ENCODE measurements at regions not wholly inside any gene's neighbourhood (a gene's known extent, or its start where the extent isn't known, plus 50 kb on each side); places are given as distances from the start of the nearest gene placed in this dataset.

- TF ChIP-seq, protein P1, sequence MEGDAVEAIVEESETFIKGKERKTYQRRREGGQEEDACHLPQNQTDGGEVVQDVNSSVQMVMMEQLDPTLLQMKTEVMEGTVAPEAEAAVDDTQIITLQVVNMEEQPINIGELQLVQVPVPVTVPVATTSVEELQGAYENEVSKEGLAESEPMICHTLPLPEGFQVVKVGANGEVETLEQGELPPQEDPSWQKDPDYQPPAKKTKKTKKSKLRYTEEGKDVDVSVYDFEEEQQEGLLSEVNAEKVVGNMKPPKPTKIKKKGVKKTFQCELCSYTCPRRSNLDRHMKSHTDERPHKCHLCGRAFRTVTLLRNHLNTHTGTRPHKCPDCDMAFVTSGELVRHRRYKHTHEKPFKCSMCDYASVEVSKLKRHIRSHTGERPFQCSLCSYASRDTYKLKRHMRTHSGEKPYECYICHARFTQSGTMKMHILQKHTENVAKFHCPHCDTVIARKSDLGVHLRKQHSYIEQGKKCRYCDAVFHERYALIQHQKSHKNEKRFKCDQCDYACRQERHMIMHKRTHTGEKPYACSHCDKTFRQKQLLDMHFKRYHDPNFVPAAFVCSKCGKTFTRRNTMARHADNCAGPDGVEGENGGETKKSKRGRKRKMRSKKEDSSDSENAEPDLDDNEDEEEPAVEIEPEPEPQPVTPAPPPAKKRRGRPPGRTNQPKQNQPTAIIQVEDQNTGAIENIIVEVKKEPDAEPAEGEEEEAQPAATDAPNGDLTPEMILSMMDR (IDR thresholded peaks at IDR 0.05; ENCODE audit: insufficient read depth, low read length): no peak
- no peak overlapping the region for H3K4me3 ChIP-seq (ENCODE audit: low read depth, low read length)
- no peak for DNase-seq (ENCODE audit: low read depth)
Measured at GRCh38 chr5:84683594-84683993, 298.9 kb upstream of the EDIL3 start.

GRCh38 chr5:84682531-84682930 lies 297.9 kb upstream of the EDIL3 start:
- H3K4me3 ChIP-seq (ENCODE audit: low read depth, low read length): no peak overlapping the region
- TF ChIP-seq, protein P1 (IDR thresholded peaks at IDR 0.05; ENCODE audit: insufficient read depth, low read length): no peak
- DNase-seq (ENCODE audit: low read depth): no peak

GRCh38 chr5:84680908-84681307 lies 296.2 kb upstream of the EDIL3 start:
- DNase-seq (ENCODE audit: low read depth): no peak
- TF ChIP-seq, protein P1 (IDR thresholded peaks at IDR 0.05; ENCODE audit: insufficient read depth, low read length): no peak
- no peak overlapping the region for H3K4me3 ChIP-seq (ENCODE audit: low read depth, low read length)

DNA sequence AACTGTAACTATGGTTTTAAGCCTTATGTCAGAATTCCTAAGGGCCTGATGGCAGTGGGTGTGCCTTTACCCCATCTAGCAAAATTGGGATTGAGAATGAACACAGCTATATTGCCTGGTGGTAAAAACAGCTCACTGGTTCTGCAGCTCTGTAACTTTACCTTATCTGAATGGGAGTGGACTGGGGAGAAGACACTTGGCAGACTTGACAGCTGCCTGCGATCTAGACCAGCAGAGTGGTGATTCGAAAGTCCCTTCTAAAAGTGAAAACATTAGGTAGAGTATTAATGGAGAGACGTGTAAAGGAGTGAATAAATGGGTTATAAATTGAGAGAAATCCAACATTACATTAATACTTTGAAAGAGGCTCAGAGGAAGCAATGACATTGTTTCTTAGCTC lies 289.1 kb upstream of the EDIL3 start:
- H3K4me3 ChIP-seq (ENCODE audit: low read depth, low read length): no peak overlapping the region
- no peak for DNase-seq (ENCODE audit: low read depth)
- TF ChIP-seq, protein P1 (IDR thresholded peaks at IDR 0.05; ENCODE audit: insufficient read depth, low read length): no peak

GRCh38 chr5:84667576-84667975 lies 282.9 kb upstream of the EDIL3 start:
- DNase-seq (ENCODE audit: low read depth): no peak
- TF ChIP-seq, protein P1 (IDR thresholded peaks at IDR 0.05; ENCODE audit: insufficient read depth, low read length): no peak
- H3K4me3 ChIP-seq (ENCODE audit: low read depth, low read length): no peak overlapping the region

GRCh38 chr5:84650429-84650828 lies 265.7 kb upstream of the EDIL3 start:
- TF ChIP-seq, protein P1 (IDR thresholded peaks at IDR 0.05; ENCODE audit: insufficient read depth, low read length): no peak
- no peak overlapping the region for H3K4me3 ChIP-seq (ENCODE audit: low read depth, low read length)
- DNase-seq (ENCODE audit: low read depth): no peak

DNA sequence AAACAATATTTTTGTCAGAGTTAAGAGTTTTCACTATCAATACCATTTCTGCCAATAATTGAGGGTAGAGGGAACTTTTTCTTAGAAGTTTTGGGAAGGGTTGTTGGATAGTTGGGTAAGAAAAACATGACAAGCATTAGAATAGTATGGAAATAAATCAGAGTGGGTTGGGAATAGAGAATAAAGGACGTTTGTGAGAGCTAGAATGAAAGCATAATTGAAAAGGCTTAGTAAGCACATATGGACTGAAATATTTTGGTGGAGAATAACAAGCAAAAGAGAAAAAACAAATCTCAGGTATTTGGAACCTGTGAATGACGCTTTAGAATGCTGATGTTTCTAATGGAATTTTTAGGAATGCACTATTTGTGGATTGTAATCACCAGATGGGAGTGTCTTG lies 262.9 kb upstream of the EDIL3 start:
- no peak for DNase-seq (ENCODE audit: low read depth)
- H3K4me3 ChIP-seq (ENCODE audit: low read depth, low read length): no peak overlapping the region
- TF ChIP-seq, protein P1 (IDR thresholded peaks at IDR 0.05; ENCODE audit: insufficient read depth, low read length): no peak
